RCC 7860 (cell line): ENCODE measurements at regions not wholly inside any gene's neighbourhood (a gene's known extent, or its start where the extent isn't known, plus 50 kb on each side); places are given as distances from the start of the nearest gene placed in this dataset.

Source experiments
- DNase-seq: peaks from one replicate; pipeline ENCODE4 v3.0.0-alpha.2; 2015; ENCODE audit warnings: low spot score
- FAIRE-seq: peaks from 2 replicates; lab custom pipeline; 2012; peaks lifted over from hg19 to GRCh38; lab: Jason Lieb, UNC

DNA sequence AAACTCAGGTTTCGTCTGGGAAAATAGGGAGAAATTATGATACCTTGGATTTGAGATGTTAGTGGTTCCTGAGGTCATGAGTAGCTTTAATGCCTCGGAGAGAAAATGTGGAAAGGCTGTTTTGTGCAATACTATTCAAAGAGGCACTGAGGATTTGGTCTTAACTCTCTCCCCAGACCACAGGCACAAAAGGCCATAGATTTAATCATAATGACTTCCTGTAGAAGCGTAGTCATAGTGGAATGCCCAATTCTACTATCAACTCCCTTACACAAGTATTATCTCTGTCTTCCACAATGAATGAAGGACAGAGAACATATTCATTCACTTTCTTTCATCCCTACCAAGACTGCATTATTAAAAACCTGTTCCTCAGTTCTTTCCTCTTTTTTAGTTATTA, 153.0 kb upstream of the FTMT start:
- no peak for DNase-seq
- FAIRE-seq: no peak

DNA sequence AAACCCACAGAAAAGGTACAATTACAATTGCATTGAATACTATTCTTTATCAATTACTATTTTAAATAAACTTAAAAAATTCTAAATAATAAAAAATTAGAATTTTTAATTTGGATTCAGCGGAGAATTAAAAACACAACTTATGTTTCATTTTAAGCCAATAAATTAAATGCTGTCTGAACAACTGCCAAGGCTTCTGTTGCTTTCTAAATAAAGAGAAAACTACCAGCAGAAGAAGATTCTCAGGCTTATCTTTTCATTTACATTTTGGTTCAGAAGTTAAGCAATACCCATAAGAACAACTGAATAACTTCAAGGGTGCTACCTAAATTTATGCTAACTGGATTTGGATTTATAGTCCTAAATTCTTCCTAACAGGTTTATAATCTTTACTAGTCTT, 150.0 kb upstream of the FTMT start:
- FAIRE-seq (no peak), DNase-seq (no peak)

DNA sequence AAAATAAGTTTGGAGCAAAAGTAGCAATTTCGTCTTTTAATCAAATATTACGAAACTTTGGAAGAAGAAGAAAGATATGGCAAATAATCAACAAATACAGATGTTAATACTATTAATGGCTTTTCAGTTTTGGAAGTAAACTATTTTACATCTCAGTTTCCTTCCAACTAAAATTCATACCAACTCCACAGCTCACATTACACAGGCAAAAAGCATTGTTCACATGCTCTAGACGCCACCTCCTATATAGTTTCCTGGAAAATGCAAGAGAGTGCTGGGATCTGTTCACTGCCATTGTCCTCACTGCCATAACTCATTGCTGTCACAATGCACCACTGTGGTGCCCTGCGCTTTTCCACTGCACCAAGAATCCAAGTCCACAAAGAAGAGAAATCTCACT, 149.0 kb upstream of the FTMT start:
- DNase-seq (no peak), FAIRE-seq (no peak)

DNA sequence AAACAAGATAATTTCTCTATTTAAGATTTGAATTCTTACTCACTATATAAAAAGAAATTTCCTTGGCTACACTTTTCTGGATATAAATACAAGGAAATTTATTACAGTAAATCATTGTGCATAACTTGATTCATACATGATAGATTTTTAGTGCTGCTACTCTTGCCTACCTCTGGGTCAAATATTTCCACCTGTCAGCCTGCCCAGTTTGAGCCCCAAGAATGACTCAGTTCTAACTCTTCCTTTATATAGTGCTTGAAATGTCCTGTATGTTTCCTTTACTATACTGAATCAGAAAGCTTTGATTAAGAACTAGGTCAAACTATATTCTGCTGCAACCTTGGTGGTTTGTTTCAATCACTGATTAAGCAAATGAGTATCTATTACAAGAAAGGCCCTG, 147.4 kb upstream of the FTMT start:
- FAIRE-seq (no peak), DNase-seq (no peak)

DNA sequence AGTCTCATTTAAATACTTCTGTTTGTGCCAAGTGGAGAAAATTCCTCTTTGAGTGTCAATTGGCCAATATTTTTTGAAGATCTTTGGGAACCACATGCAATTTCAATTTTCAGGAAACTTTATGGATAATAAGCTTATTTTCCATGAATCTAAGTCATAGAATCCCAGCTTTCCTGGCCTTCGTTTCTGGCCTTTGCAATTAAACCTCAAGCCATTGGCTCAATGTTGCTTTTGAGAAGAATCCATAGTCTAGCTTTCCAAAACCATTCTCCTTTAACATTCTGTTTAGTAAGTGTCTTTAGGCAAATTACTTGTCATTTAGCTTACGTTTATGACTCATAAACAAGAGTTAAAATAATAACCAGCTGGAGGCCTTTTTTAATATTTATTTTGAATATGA, 145.0 kb upstream of the FTMT start:
- no peak for FAIRE-seq
- DNase-seq: no peak

DNA sequence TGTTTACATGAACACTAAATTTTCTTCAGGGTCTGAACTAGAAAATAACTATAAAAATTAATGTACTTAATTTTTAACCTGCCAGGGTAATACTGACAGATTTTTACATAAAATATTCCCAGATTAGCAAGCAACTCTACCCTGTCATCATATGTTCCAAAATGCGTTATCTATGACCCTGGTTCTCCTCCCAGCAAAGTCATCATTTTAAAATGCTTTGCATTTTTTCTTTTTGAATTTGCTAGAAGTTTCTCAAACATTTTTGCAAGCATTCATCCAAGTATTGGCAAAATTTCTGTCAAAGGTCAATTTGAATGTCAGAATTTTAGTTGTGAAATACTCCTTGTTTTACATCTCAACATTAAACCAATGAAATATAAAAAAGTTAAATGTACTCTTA, 144.5 kb upstream of the FTMT start:
- DNase-seq (no peak), FAIRE-seq (no peak)

DNA sequence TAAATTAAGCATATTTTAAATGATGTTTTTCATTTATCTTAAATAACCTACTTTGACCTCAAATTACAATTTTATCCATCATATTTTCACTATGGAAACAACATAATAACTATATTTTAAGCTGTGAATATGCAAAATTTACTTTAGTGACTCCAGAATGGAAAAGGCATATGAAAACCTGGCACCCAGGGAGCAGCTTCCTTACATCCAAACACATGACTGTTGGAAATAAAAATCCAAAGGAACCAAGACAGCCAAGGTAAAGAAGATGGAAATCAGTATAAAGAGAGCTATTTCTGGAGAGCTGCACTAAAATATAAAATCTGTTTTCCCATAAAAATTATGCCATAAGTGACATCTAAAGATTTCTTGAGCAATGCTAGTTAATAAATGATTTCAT, 140.3 kb upstream of the FTMT start:
- DNase-seq (no peak), FAIRE-seq (no peak)

DNA sequence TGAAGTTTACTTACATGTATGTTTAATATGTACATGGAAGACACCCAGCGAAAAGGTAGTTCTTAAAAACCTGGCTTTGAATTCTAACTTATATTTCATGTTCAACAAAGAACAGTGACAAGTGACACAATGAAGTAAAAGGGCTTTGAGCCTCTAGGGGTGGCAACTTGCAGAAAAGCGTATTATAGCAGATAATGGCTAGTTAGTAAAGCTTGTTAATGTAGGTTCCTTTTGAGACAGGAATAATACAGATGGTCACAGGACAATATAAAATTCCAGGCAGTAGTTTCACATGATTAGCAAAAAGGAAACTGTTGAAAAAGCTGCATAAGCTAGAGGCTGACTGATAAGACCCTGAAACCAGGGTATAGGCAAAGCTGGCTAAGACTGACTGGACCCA, 132.4 kb upstream of the FTMT start:
- DNase-seq: no peak
- no peak for FAIRE-seq

DNA sequence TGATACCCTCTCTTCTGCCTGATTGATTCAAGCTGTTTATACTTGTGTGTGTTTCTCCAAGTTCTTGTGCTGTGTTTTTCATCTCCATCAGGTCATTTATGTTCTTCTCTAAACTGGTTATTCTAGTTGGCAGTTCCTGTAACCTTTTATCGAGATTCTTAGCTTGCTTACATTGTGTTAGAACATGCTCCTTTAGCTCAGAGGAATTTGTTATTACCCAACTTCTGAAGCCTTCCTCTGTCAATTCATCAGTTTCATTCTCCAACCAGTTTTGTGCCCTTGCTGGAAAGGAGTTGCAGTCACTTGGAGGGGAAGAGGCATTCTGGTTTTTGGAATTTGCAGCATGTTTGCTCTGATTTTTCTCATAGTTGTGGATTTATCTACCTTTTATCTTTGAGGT, 126.2 kb upstream of the FTMT start:
- DNase-seq (no peak), FAIRE-seq (no peak)

DNA sequence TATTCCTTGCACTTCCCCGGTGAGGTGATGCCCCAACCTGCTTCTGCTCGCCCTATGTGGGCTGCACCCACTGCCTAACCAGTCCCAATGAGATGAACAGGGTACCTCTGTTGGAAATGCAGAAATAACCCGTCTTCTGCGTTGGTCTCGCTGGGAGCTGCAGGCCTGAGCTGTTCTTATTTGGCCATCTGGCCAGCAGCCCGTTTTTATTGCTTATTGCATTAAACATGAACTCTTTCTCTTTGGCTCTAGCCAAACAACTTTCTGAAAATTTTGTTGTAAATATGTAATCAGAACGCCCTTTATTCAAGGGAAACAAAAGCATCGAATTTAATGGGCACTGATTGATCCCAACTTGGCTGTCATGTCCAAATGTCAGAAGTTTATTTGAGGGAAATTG, 124.7 kb upstream of the FTMT start:
- FAIRE-seq (no peak), DNase-seq (no peak)

DNA sequence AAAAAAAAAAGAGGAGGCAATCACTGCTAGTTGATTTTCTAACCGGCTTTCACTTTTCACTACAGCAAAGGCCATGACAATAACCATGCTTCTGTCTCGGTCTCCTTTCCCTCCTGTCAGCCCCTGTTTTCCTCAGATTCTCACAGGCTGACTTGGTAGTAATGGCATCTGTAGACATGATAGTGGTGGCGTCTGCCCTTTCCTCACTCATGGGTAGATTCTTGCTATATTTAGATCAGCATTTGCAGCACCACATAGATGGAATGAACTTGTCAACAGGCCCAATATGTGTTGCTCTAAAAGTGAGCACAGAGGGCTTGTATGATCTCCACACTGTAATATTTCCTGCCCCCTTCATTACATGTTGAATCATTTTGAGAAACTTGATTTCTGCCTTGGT, 120.3 kb upstream of the FTMT start:
- FAIRE-seq: no peak
- DNase-seq: no peak

DNA sequence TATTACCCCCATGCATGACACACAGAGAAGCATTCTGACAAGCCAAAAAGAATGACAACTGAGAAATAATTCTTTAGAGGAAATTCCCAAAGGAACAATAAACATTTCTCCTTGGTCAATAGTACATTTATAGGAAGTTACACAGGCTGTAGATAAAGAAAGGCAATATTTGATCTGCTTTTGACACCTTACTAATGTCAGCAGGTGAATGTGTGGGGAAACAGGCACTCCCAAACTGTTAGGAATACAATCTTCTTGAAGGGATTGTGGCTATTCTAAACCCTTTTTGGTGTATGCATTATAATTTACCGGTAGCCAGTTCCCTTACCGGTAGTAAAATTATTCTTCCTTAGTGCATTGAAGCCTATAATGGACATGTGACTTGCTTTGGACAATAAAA, 116.1 kb upstream of the FTMT start:
- FAIRE-seq: no peak
- DNase-seq: no peak

DNA sequence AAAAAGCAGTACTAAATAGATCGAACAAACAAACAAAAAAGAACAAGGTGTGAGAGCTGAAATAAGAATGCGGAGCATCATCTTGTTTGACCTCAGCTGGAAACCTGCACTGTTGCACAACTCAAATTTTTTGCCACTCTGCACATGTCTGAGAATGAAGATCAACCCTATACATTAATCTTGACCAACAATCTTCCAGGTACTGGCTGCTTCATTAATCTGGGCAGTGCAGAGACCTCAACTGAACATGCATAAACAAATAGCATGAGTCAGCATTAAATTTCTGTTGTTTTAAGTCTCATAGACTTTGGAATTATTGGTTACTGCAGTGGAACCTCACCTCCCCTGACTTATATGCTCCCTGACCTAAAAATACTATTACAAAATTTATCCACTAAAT, 114.6 kb upstream of the FTMT start:
- FAIRE-seq (no peak), DNase-seq (no peak)

DNA sequence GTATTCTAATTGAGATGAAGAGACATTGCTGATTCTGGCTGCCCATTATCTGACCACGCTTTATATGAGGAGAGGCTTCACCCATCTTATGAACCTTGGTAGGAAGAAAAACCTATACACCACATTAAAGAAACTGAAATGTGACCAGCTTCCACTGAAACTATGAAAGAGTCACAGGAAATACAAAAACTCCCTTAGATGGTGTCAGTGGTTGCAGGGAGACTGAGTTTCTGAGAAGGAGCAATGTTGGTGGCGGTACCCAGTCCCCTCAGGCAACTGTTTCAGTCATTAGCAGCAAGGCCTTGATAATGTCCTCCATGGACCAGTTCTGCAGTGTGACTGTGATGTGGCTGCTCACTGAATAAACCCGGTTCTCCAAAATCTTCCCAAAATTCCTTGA, 110.5 kb upstream of the FTMT start:
- no peak for DNase-seq
- FAIRE-seq: no peak

DNA sequence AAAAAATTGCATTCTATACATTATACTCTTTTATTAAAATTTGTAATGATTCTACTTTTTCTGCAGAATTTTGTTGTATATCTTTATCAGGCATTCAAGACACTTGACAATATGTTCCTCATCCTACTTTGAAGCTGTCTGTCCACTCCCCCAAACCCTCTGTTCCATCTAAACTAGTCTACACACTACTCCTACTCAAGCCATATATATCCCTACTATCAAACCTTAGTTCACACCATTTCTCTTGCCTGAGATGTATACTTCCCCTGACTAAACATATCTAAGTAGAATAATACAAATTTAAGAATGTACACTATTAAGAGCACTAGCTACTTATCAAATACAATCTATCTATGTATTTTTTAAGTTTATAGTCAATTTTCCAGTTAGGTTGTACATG, 107.1 kb upstream of the FTMT start:
- FAIRE-seq: no peak
- DNase-seq: no peak

DNA sequence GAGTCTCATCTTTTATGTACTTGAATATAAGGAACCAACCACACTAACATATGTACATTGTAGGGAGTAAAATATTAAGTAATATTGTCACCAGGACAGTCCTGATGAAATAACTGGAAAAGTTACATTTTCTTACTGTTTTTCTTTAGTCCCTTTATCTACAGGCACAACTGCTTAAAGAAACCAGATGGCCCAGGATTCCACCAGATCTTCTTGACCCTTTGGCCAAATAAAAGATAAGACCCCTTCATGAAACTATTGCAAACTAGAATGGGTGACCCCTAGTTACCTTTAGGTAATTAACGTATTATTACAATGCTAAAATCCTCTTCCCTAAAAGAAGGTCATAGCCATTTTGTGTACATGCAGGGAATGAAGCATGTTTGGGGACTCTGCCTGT, 106.3 kb upstream of the FTMT start:
- DNase-seq (no peak), FAIRE-seq (no peak)

DNA sequence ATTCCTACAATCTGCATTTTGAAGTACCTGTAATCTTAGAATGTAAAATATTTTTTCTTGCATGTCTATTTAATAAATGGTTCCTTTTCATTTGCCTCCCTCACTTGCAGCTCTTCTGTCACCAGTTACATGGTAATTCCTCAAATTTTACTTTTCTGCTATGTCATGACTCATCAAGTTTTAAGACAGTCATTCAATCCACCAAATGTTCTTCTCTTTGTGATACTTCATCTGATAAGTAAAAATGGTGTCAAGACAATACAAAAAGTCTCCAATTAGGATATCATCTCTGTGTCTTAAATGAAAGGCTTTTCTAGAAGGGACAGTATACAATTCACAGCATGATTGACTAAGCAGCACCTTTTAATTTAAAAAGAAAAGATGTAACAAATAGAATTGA, 104.9 kb upstream of the FTMT start:
- FAIRE-seq: no peak
- DNase-seq: no peak

DNA sequence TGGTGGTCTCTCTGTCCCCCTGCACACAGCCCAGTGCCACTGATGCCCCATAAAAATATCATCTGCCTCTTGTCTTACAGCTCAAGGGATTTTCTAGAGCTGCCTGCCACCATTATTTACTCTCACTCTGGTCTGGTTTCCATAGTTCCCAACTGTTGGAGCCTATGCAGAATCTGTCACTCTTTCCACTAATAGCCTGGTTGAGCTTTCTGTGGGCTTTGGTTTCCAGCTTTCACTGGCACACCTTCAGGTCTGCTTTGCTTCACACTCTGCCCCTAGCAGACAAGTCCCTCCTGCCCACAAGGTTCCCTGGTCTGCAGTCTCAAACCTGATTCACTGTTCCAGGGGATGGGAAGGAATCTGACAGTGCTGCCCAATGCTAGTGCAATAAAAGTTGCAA, 103.0 kb upstream of the FTMT start:
- FAIRE-seq (no peak), DNase-seq (no peak)

DNA sequence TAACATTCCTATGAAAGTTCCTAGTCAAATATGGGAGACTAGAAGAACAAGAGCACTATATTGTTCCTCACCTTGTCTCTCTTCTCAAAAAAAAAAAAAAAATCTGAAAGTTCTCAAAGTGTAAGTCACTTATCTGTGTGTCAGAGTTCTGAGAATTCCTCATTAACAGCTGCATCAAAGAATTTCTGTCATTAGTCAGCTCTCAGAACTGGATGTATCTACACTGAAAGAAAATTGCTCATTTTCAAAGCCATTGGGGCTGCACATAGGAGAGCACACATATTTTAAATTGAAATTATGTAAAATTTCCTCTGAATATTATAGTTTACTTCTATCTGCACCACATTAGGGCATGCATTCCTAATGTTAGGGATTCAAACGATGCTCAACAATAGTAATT, 99.5 kb upstream of the FTMT start:
- FAIRE-seq (no peak), DNase-seq (no peak)

DNA sequence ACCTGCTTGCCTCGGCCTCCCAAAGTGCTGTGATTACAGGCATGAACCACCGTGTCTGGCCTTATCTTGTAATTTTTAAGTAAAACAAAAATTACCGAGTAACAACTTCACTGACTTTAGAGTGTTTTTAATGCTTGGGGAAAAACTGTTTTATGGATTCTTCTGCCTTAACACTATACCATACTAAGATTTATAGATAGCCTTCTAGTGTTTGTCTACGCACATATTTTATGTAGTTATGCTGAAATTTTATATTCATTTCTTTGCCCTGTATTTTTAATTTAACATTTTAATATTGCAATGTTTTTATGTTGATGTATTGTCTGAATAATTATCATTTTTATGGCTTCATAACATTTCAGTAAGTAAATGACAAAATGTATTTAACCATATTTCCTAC, 96.4 kb upstream of the FTMT start:
- no peak for FAIRE-seq
- no peak for DNase-seq

DNA sequence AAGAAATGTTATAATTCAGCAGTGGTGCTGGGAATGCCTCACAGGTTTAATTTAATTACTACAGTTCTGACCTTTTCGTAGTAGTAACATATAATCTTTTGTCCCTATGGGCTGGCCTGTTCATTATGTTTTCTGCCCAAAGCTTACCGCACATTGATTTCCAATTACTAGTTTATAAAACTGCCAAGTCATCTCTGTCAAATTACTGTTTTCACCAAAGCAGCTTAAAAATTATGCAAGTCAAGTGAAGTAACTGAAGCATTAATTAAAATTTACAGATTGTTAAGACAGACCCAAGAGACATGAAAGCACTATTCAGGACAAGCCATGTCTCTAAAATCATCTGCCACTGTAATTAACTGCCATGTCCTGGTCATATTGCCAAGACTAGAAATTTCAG, 93.9 kb upstream of the FTMT start:
- DNase-seq: no peak
- FAIRE-seq: no peak

DNA sequence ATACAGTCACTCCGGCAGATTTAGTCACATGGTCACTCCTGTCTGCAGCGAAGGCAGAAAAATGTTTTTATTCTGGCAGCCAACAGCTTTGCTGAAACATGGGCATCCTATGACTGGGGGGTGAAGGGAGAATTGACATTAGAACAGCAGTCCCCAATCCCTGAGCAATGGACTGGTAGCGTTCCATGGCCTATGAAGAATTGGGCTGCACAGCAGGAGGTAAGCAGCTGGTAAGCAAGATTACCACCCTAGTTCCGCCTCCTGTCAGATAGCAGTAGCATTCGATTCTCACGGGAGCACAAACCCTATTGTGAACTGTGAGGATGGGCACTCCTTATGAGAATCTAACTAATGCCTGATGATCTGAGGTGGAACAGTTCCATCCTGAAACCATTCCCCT, 93.1 kb upstream of the FTMT start:
- FAIRE-seq: no peak
- no peak for DNase-seq

DNA sequence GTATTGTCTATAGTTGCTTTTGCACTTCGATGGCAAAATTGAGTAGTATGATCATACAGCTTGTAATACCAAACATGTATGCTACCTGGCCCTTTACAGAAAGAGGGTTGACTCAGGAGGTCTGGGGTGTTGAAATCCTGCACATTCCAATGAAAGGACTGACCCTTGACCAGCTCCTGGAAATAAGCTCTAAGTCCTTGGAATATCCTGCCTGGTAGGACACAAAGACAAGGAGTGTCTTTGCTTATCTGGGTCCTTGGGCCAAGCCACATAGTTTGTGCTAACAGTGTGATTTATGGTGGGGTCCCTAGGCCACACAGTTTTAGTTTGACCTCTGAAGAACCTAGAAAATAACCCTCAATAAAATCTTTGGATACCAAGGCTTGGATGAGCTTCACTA, 89.3 kb upstream of the FTMT start:
- no peak for DNase-seq
- no peak for FAIRE-seq

DNA sequence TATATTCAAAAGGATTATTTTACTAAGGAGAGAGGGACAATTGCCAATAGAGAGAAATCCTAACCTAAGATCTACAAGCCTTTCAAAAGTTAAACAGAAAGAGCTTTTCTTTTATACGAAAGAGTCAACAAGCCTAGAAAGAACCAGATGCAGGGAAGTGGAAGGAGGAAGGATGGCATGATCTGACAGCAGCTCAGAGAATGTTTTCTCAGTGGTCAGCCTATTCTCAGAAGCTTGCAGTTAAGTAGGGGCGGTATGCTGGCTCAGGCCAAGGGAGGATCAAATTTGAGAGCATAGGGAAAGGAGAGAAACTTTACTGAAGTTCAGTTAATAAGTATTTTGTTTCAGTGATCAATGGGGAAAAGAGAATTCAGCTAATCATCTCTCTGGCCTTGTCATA, 88.0 kb upstream of the FTMT start:
- DNase-seq (no peak), FAIRE-seq (no peak)
